ENCODE measurements at regions not wholly inside any gene's neighbourhood (a gene's known extent, or its start where the extent isn't known, plus 50 kb on each side); places are given as distances from the start of the nearest gene placed in this dataset.

DNA sequence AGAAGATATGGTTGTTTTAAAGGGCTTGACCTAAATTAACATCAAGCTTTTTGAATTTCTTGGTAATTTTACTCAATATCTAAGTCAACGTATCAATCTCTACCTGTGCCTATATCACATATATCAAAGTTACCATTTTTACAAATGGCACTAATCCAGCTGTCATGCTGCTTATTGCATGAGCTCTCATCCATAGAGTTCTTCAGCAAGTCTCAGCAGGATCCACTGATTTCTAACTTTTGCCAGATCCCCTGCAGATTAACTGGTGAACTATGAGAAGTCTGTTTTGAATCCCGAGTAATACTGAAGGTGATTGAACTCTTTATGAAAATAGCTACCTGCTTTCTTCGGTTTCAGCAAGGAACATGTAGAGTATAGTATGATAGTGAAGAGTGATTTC lies 1239.8 kb upstream of the ACO1 start:
- no peak overlapping the region for H3K4me3 ChIP-seq (ENCODE audit: low read depth, low read length)
- H3K27me3 ChIP-seq (ENCODE audit: control insufficient read depth, insufficient read depth, low read length): no peaks in the 10 kb centered on the region
- DNase-seq (ENCODE audit: low read depth): no peak
- TF ChIP-seq, protein P1, sequence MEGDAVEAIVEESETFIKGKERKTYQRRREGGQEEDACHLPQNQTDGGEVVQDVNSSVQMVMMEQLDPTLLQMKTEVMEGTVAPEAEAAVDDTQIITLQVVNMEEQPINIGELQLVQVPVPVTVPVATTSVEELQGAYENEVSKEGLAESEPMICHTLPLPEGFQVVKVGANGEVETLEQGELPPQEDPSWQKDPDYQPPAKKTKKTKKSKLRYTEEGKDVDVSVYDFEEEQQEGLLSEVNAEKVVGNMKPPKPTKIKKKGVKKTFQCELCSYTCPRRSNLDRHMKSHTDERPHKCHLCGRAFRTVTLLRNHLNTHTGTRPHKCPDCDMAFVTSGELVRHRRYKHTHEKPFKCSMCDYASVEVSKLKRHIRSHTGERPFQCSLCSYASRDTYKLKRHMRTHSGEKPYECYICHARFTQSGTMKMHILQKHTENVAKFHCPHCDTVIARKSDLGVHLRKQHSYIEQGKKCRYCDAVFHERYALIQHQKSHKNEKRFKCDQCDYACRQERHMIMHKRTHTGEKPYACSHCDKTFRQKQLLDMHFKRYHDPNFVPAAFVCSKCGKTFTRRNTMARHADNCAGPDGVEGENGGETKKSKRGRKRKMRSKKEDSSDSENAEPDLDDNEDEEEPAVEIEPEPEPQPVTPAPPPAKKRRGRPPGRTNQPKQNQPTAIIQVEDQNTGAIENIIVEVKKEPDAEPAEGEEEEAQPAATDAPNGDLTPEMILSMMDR (IDR thresholded peaks at IDR 0.05; ENCODE audit: insufficient read depth, low read length, poor library complexity, severe bottlenecking): no peak
- no peaks in the 10 kb centered on the region for H3K36me3 ChIP-seq (ENCODE audit: control insufficient read depth, insufficient read depth, low read length)

DNA sequence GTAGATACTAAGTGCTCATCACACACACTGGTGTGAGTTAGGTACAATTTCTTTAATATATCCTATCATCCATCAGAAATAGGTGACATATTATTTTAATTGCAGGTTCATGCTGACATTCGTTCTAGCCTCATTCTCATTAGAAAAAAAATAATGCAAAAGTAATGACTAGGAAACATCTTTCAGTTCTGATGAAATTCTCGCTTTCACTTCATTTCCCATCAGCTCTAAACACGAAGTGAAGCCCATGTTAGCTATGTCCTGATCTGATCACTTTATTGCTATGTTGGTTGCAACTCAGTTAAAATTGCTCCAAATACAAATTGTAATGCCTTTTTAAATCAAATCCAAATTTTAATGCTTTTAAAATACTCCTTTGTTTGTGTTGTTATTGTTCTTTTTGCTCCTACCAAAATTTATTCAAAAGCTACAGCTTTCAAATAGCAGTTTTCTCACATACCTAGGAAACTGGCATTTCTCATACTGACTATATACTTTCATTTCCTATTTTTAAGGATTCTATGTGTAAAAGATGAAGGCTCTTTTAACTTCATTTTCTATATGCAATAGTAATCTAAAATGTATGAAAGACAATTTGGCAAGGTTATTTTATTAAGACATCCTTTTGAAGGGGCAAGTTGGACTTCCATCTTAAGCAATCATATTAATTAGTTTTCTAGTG lies 1237.8 kb upstream of the ACO1 start:
- Histone ChIP-seq H3K4me3 (ENCODE audit: low read depth, low read length) (no peak overlapping the region), H3K36me3 (ENCODE audit: control insufficient read depth, insufficient read depth, low read length) (no peaks in the 10 kb centered on the region), H3K27me3 (ENCODE audit: control insufficient read depth, insufficient read depth, low read length) (no peaks in the 10 kb centered on the region)
- no peak for DNase-seq (ENCODE audit: low read depth)
- TF ChIP-seq, protein P1 (IDR thresholded peaks at IDR 0.05; ENCODE audit: insufficient read depth, low read length, poor library complexity, severe bottlenecking): no peak

DNA sequence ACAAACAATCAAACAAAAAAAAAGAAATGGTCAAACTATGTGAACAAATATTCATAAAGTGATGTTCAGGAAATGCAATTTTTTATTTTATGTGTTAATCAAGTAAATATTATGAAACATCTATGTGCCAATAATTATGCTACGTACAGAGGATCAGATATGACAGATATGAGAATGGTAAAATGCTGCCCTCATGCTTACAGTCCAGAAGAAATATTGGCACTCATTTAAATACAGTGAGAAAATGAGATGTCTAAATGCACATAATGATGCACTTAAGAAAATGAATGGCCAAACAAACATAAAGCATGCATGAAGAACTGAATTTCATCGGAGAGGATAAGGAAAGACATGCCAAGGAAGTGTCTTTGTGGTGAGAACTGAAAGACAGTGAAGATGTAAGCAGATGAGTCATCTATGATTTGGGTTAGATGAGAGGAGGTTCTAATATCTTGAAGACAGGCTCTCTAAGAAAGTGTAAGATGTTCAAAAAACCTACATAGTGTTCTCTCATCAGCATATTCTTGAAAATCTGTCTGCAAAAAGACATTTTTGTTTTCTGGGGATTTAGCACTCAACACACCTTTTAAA lies 1231.1 kb upstream of the ACO1 start:
- TF ChIP-seq, protein P1 (IDR thresholded peaks at IDR 0.05; ENCODE audit: insufficient read depth, low read length, poor library complexity, severe bottlenecking): no peak
- H3K4me3 ChIP-seq (ENCODE audit: low read depth, low read length): no peak overlapping the region
- DNase-seq (ENCODE audit: low read depth): no peak
- no peaks in the 10 kb centered on the region for H3K36me3 ChIP-seq (ENCODE audit: control insufficient read depth, insufficient read depth, low read length)
- no peaks in the 10 kb centered on the region for H3K27me3 ChIP-seq (ENCODE audit: control insufficient read depth, insufficient read depth, low read length)

DNA sequence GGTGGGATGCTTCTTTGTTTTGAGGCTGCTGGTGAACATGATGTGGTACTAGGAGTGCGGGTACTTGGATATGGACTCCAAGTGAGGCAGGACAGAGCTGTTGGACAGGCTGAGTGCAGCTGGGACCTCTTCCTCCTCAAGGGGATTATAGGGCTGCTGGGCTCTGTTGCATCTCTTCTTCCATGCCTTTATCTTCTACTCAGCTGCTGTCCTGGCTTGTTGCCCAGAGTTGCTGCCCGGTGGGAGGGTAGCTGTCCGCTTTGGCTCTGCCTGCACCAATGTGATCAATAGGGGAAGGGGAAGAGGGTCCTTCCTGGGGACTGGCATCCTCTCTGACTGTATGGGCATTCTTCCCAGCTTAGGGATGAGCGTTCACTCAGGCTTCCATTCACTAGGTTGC lies 1217.9 kb upstream of the ACO1 start:
- H3K27me3 ChIP-seq (ENCODE audit: control insufficient read depth, insufficient read depth, low read length): no peaks in the 10 kb centered on the region
- H3K36me3 ChIP-seq (ENCODE audit: control insufficient read depth, insufficient read depth, low read length): no peaks in the 10 kb centered on the region
- TF ChIP-seq, protein P1 (IDR thresholded peaks at IDR 0.05; ENCODE audit: insufficient read depth, low read length, poor library complexity, severe bottlenecking): no peak
- H3K4me3 ChIP-seq (ENCODE audit: low read depth, low read length): no peak overlapping the region
- DNase-seq (ENCODE audit: low read depth): no peak

DNA sequence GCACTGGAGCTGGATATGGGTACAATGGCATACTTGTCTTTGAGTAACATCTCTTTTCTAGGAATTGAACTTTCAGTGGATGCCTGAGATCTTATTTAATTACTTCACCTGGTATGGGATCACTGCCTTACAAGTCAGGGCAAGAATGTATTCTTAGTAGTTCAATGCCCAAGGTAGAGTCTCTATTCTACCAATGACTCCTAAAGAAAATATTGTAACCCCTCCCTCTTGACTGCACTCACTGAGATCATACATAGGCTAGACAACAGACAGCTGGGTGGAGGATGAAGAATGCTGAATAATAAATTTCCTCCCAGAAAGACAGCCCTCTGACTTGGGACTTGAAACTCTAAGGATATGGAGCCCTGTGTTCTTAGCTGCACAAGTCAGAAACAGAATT lies 1216.3 kb upstream of the ACO1 start:
- H3K27me3 ChIP-seq (ENCODE audit: control insufficient read depth, insufficient read depth, low read length): no peaks in the 10 kb centered on the region
- H3K4me3 ChIP-seq (ENCODE audit: low read depth, low read length): no peak overlapping the region
- TF ChIP-seq, protein P1 (IDR thresholded peaks at IDR 0.05; ENCODE audit: insufficient read depth, low read length, poor library complexity, severe bottlenecking): no peak
- no peaks in the 10 kb centered on the region for H3K36me3 ChIP-seq (ENCODE audit: control insufficient read depth, insufficient read depth, low read length)
- no peak for DNase-seq (ENCODE audit: low read depth)

DNA sequence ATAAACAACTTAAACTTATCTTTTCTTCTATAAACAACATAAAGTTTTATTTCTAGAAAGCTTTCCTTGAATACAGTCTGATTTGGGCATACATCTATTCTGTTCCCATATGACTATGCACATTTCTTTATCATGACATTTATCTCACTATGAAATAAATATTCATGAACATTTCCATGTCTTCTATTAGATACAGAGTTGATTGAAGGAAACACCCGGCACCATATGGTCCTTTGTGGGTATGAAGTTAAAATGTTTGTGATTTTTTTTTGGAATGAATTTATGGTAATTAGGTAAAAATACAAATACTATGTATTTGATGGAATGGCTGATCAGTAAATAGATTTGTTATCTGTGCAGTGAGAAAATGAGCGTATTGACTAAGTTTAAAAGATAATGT lies 1209.8 kb upstream of the ACO1 start:
- Histone ChIP-seq H3K27me3 (ENCODE audit: control insufficient read depth, insufficient read depth, low read length) (no peaks in the 10 kb centered on the region), H3K36me3 (ENCODE audit: control insufficient read depth, insufficient read depth, low read length) (no peaks in the 10 kb centered on the region), H3K4me3 (ENCODE audit: low read depth, low read length) (no peak overlapping the region)
- TF ChIP-seq, protein P1 (IDR thresholded peaks at IDR 0.05; ENCODE audit: insufficient read depth, low read length, poor library complexity, severe bottlenecking): no peak
- no peak for DNase-seq (ENCODE audit: low read depth)

Measured in kidney epithelial cell (primary cell).